ENCODE measurements at regions not wholly inside any gene's neighbourhood (a gene's known extent, or its start where the extent isn't known, plus 50 kb on each side); places are given as distances from the start of the nearest gene placed in this dataset.

DNA sequence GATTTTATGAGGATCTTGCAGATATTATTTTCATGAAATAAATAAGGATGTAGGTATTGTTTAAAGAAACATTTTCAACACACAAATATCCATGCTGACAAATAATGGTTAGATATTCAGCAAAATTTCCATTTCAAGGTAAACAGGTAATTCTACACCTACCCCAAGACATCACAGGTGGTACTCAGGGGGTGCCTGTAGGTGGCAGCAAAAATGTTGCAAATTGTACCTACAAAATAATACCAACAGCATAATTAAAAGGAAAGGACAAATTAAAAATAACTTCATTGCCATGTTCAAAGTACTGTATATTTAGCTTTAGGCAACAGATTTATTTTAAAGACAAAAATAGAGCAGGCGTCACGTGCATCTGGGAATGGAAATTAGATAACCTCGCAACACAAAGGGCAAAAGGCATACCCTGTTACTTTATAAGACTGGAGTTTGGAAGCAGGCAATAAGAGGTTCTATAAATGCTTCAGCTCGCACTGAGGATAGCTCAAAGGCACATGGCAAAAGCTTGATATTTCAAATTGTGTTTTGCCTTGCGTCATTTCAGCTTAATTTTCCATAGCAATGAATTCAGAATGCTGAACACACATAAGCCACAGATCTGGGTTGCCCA is 630.5 kb downstream of the TDRD15 start:
- no peaks in the 10 kb centered on the region for H3K79me2 ChIP-seq (ENCODE audit: insufficient read depth, low read length)
- 7% methylated on average over 5 of the region's 5 CpGs for WGBS (ENCODE audit: low lambda C conversion rate)
- H4K20me1 ChIP-seq (ENCODE audit: insufficient read depth, low read length): no peaks in the 10 kb centered on the region
- no peak overlapping the region for H3K4me2 ChIP-seq (ENCODE audit: low read depth, low read length)
- in situ Hi-C loops (cut with HindIII; ENCODE audit: extremely low pct_ligation_motif_present, low pct_unique_long_range_greater_than_20kb) (no loop called here), intact Hi-C loops (cut with micrococcal nuclease; ENCODE audit: unreplicated experiment) (loop anchor here (5.0 kb wide), 2 partner anchors 368 to 1328 kb away; no protein-coding TSS in a partner anchor)
- CTCF ChIA-PET (ENCODE audit: low intra/inter-chr PET ratio, low total read pairs): interaction anchor here (1.6 kb wide), 1 partner anchor 461 kb away, joined by 5 read pairs; no protein-coding TSS in a partner anchor
- H3K27me3 ChIP-seq (ENCODE audit: control insufficient read depth in 1 of 2, insufficient read depth in 2 of 2, low read length in 2 of 2): no peaks in the 10 kb centered on the region
- H3K4me3 ChIP-seq (replicated peaks in 1 of 3; ENCODE audit: insufficient read depth in 1 of 3, low read depth in 2 of 3, low read length in 3 of 3): no peak overlapping the region
- no TSS peak for BruUV-seq (replicated peaks)
- H3K4me1 ChIP-seq (ENCODE audit: insufficient read depth, low read length): no peaks in the 10 kb centered on the region
- POLR2A ChIA-PET: no interaction called here
- no peaks in the 10 kb centered on the region for H3K36me3 ChIP-seq (replicated peaks in 1 of 2; ENCODE audit: control insufficient read depth in 1 of 2, insufficient read depth in 2 of 2, low read length in 2 of 2)
- DNase-seq (ENCODE audit: low spot score) (peak; percentile 10), FAIRE-seq (no peak), ATAC-seq (peak; percentile 71)
- H3K9me3 ChIP-seq (ENCODE audit: low read length): no peaks in the 10 kb centered on the region
- no peak overlapping the region for H3K9ac ChIP-seq (ENCODE audit: insufficient read depth, low read depth, low read length)
- H3K27ac ChIP-seq (ENCODE audit: extremely low read length, insufficient read depth, low read length): no peak overlapping the region
- TF ChIP-seq STAG1 (CRISPR knock-in tag; IDR thresholded peaks at IDR 0.05): peak; percentile 65
- TF ChIP-seq SMC3 (IDR thresholded peaks at IDR 0.05; ENCODE audit: low read length): 0 out of 2 replicates have a peak, but pooled peaks have one; percentile 13
- TF ChIP-seq, protein P1, sequence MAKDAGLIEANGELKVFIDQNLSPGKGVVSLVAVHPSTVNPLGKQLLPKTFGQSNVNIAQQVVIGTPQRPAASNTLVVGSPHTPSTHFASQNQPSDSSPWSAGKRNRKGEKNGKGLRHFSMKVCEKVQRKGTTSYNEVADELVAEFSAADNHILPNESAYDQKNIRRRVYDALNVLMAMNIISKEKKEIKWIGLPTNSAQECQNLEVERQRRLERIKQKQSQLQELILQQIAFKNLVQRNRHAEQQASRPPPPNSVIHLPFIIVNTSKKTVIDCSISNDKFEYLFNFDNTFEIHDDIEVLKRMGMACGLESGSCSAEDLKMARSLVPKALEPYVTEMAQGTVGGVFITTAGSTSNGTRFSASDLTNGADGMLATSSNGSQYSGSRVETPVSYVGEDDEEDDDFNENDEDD (CRISPR knock-in tag; IDR thresholded peaks at IDR 0.05; ENCODE audit: borderline replicate concordance): no peak
- TF ChIP-seq ZNF441 (CRISPR knock-in tag; IDR thresholded peaks at IDR 0.05; ENCODE audit: borderline replicate concordance): no peak
- no peak for TF ChIP-seq ZNF746 (CRISPR knock-in tag; IDR thresholded peaks at IDR 0.05)
- TF ChIP-seq ZNF672 (CRISPR knock-in tag; IDR thresholded peaks at IDR 0.05): no peak
- TF ChIP-seq, protein P2, sequence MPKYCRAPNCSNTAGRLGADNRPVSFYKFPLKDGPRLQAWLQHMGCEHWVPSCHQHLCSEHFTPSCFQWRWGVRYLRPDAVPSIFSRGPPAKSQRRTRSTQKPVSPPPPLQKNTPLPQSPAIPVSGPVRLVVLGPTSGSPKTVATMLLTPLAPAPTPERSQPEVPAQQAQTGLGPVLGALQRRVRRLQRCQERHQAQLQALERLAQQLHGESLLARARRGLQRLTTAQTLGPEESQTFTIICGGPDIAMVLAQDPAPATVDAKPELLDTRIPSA (CRISPR knock-in tag; IDR thresholded peaks at IDR 0.05; ENCODE audit: borderline replicate concordance): no peak
- TF ChIP-seq ZNF556 (CRISPR knock-in tag; IDR thresholded peaks at IDR 0.05; ENCODE audit: borderline replicate concordance): no peak
- TF ChIP-seq, protein P3, sequence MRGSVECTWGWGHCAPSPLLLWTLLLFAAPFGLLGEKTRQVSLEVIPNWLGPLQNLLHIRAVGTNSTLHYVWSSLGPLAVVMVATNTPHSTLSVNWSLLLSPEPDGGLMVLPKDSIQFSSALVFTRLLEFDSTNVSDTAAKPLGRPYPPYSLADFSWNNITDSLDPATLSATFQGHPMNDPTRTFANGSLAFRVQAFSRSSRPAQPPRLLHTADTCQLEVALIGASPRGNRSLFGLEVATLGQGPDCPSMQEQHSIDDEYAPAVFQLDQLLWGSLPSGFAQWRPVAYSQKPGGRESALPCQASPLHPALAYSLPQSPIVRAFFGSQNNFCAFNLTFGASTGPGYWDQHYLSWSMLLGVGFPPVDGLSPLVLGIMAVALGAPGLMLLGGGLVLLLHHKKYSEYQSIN (CRISPR knock-in tag; IDR thresholded peaks at IDR 0.05; ENCODE audit: borderline replicate concordance): no peak
- TF ChIP-seq ZNF367 (CRISPR knock-in tag; IDR thresholded peaks at IDR 0.05; ENCODE audit: borderline replicate concordance): no peak
- TF ChIP-seq ZNF207 (IDR thresholded peaks at IDR 0.05; ENCODE audit: borderline replicate concordance): no peak
- no peak for TF ChIP-seq ZNF569 (CRISPR knock-in tag; IDR thresholded peaks at IDR 0.05; ENCODE audit: borderline replicate concordance)
- TF ChIP-seq, protein P4, sequence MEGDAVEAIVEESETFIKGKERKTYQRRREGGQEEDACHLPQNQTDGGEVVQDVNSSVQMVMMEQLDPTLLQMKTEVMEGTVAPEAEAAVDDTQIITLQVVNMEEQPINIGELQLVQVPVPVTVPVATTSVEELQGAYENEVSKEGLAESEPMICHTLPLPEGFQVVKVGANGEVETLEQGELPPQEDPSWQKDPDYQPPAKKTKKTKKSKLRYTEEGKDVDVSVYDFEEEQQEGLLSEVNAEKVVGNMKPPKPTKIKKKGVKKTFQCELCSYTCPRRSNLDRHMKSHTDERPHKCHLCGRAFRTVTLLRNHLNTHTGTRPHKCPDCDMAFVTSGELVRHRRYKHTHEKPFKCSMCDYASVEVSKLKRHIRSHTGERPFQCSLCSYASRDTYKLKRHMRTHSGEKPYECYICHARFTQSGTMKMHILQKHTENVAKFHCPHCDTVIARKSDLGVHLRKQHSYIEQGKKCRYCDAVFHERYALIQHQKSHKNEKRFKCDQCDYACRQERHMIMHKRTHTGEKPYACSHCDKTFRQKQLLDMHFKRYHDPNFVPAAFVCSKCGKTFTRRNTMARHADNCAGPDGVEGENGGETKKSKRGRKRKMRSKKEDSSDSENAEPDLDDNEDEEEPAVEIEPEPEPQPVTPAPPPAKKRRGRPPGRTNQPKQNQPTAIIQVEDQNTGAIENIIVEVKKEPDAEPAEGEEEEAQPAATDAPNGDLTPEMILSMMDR (CRISPR knock-in tag; IDR thresholded peaks at IDR 0.05): peak; percentile 53
- TF ChIP-seq, protein P5, sequence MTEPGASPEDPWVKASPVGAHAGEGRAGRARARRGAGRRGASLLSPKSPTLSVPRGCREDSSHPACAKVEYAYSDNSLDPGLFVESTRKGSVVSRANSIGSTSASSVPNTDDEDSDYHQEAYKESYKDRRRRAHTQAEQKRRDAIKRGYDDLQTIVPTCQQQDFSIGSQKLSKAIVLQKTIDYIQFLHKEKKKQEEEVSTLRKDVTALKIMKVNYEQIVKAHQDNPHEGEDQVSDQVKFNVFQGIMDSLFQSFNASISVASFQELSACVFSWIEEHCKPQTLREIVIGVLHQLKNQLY (CRISPR knock-in tag; IDR thresholded peaks at IDR 0.05): no peak
- TF ChIP-seq ZNF382 (CRISPR knock-in tag; IDR thresholded peaks at IDR 0.05; ENCODE audit: borderline replicate concordance): no peak
- TF ChIP-seq, protein P6, sequence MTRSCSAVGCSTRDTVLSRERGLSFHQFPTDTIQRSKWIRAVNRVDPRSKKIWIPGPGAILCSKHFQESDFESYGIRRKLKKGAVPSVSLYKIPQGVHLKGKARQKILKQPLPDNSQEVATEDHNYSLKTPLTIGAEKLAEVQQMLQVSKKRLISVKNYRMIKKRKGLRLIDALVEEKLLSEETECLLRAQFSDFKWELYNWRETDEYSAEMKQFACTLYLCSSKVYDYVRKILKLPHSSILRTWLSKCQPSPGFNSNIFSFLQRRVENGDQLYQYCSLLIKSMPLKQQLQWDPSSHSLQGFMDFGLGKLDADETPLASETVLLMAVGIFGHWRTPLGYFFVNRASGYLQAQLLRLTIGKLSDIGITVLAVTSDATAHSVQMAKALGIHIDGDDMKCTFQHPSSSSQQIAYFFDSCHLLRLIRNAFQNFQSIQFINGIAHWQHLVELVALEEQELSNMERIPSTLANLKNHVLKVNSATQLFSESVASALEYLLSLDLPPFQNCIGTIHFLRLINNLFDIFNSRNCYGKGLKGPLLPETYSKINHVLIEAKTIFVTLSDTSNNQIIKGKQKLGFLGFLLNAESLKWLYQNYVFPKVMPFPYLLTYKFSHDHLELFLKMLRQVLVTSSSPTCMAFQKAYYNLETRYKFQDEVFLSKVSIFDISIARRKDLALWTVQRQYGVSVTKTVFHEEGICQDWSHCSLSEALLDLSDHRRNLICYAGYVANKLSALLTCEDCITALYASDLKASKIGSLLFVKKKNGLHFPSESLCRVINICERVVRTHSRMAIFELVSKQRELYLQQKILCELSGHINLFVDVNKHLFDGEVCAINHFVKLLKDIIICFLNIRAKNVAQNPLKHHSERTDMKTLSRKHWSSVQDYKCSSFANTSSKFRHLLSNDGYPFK (CRISPR knock-in tag; IDR thresholded peaks at IDR 0.05; ENCODE audit: borderline replicate concordance): no peak
- H2AFZ ChIP-seq (ENCODE audit: low read length): no peak overlapping the region

All from HepG2 (cell line).